ENCODE measurements at regions not wholly inside any gene's neighbourhood (a gene's known extent, or its start where the extent isn't known, plus 50 kb on each side); places are given as distances from the start of the nearest gene placed in this dataset.

- no peak for DNase-seq
- Histone ChIP-seq H3K4me3 (no peak overlapping the region), H3K27ac (replicated peaks) (no peak overlapping the region), H3K9me3 (replicated peaks) (peaks cover 4% of the 10 kb centered on the region), H3K27me3 (ENCODE audit: low read depth) (no peaks in the 10 kb centered on the region), H3K4me1 (peaks cover 13% of the 10 kb centered on the region), H3K36me3 (no peaks in the 10 kb centered on the region)
- TF ChIP-seq CTCF (IDR thresholded peaks at IDR 0.05; ENCODE audit: borderline replicate concordance): no peak
- intact Hi-C loops (cut with micrococcal nuclease): no loop called here
Measured at GRCh38 chr10:88100281-88100680, 236.9 kb downstream of the PTEN start.

GRCh38 chr10:88101666-88102065 lies 238.2 kb downstream of the PTEN start:
- no peak overlapping the region for H3K27ac ChIP-seq (replicated peaks)
- TF ChIP-seq CTCF (IDR thresholded peaks at IDR 0.05; ENCODE audit: borderline replicate concordance): no peak
- H3K9me3 ChIP-seq (replicated peaks): peaks cover 4% of the 10 kb centered on the region
- no peak for DNase-seq
- no peak overlapping the region for H3K4me3 ChIP-seq
- no peaks in the 10 kb centered on the region for H3K27me3 ChIP-seq (ENCODE audit: low read depth)
- intact Hi-C loops (cut with micrococcal nuclease): no loop called here
- no peaks in the 10 kb centered on the region for H3K36me3 ChIP-seq
- H3K4me1 ChIP-seq: no peaks in the 10 kb centered on the region

GRCh38 chr10:88103576-88103975 lies 240.2 kb downstream of the PTEN start:
- Histone ChIP-seq H3K4me3 (no peak overlapping the region), H3K9me3 (replicated peaks) (peaks cover 4% of the 10 kb centered on the region), H3K27me3 (ENCODE audit: low read depth) (no peaks in the 10 kb centered on the region), H3K27ac (replicated peaks) (no peak overlapping the region), H3K36me3 (no peaks in the 10 kb centered on the region), H3K4me1 (no peaks in the 10 kb centered on the region)
- no peak for TF ChIP-seq CTCF (IDR thresholded peaks at IDR 0.05; ENCODE audit: borderline replicate concordance)
- intact Hi-C loops (cut with micrococcal nuclease): no loop called here
- no peak for DNase-seq

- no peak for DNase-seq
- intact Hi-C loops (cut with micrococcal nuclease): no loop called here
- TF ChIP-seq CTCF (IDR thresholded peaks at IDR 0.05; ENCODE audit: borderline replicate concordance): no peak
- Histone ChIP-seq H3K4me3 (no peak overlapping the region), H3K27ac (replicated peaks) (no peak overlapping the region), H3K4me1 (no peaks in the 10 kb centered on the region), H3K36me3 (no peaks in the 10 kb centered on the region), H3K9me3 (replicated peaks) (peaks cover 4% of the 10 kb centered on the region), H3K27me3 (ENCODE audit: low read depth) (no peaks in the 10 kb centered on the region)
Measured at GRCh38 chr10:88104223-88104622, 240.8 kb downstream of the PTEN start.

- Histone ChIP-seq H3K9me3 (replicated peaks) (peaks cover 4% of the 10 kb centered on the region), H3K27me3 (ENCODE audit: low read depth) (no peaks in the 10 kb centered on the region), H3K27ac (replicated peaks) (no peak overlapping the region), H3K4me1 (no peaks in the 10 kb centered on the region), H3K4me3 (no peak overlapping the region), H3K36me3 (no peaks in the 10 kb centered on the region)
- TF ChIP-seq CTCF (IDR thresholded peaks at IDR 0.05; ENCODE audit: borderline replicate concordance): no peak
- DNase-seq: no peak
- intact Hi-C loops (cut with micrococcal nuclease): no loop called here
Measured at GRCh38 chr10:88106366-88106765, 242.9 kb downstream of the PTEN start.
